Kidney (tissue), 13 donors: ENCODE measurements at regions not wholly inside any gene's neighbourhood (a gene's known extent, or its start where the extent isn't known, plus 50 kb on each side); places are given as distances from the start of the nearest gene placed in this dataset.

Source experiments
- DNase-seq, 5 donors: peaks; one replicate each; pipeline ENCODE4 v3.0.0-alpha.2; 2013 to 2020
- FAIRE-seq: peaks from 2 replicates; lab custom pipeline; 2012; peaks lifted over from hg19 to GRCh38; lab: Jason Lieb, UNC
- H3K27ac ChIP-seq, 2 donors: one replicate each; pipeline ENCODE4 v1.7.0; 2013; ENCODE audit warnings: low read depth in 2 of 2, low read length in 2 of 2, inconsistent platforms in 1 of 2
- H3K27me3 ChIP-seq: one replicate; pipeline ENCODE4 v1.7.1; 2013; ENCODE audit warnings: low read length, inconsistent platforms; ENCODE audit not compliant: control insufficient read depth, insufficient read depth
- H3K36me3 ChIP-seq, 3 donors: one replicate each; pipeline versions ENCODE4 v1.7.0 to v1.7.1; 2013; ENCODE audit warnings: low read length in 3 of 3, control low read depth in 1 of 3, inconsistent platforms in 1 of 3; ENCODE audit not compliant: insufficient read depth in 3 of 3, control insufficient read depth in 2 of 3
- H3K4me1 ChIP-seq, 3 donors: one replicate each; pipeline versions ENCODE4 v1.7.0 to v1.7.1; 2013; ENCODE audit warnings: low read length in 3 of 3, inconsistent platforms in 1 of 3, low read depth in 1 of 3; ENCODE audit not compliant: control insufficient read depth in 2 of 3, insufficient read depth in 2 of 3
- H3K4me3 ChIP-seq, 3 donors: one replicate each; pipeline versions ENCODE4 v1.7.0 to v1.8.1; 2013; ENCODE audit warnings: low read length in 3 of 3, control low read depth in 1 of 3, inconsistent platforms in 1 of 3
- H3K9ac ChIP-seq, 3 donors: one replicate each; pipeline versions ENCODE4 v1.7.0 to v1.7.1; 2013; ENCODE audit warnings: low read length in 3 of 3, control low read depth in 1 of 3, inconsistent platforms in 1 of 3
- H3K9me3 ChIP-seq, 3 donors: one replicate each; pipeline versions ENCODE4 v1.7.0 to v1.7.1; 2013; ENCODE audit warnings: low read length in 3 of 3, control low read depth in 1 of 3, inconsistent platforms in 1 of 3; ENCODE audit not compliant: control insufficient read depth in 2 of 3, insufficient read depth in 1 of 3
- intact Hi-C: fragments of 100-400 bp; cut with DNase I; formaldehyde crosslinking; loops from one replicate; pipeline ENCODE4 v1.11.1; 2022
- TF ChIP-seq, protein P1 (sequence below): IDR thresholded peaks from 3 replicates; pipeline ENCODE4 v1.5.1; 2012; ENCODE audit warnings: mild to moderate bottlenecking, moderate library complexity, borderline replicate concordance; ENCODE audit not compliant: insufficient read depth; ENCODE audit errors: extremely low read depth
- donor health status: control.
- donor health status: control.
- donor health status: control.
- donor health status: control.
- donor health status: control.
- donor health status: DM: yes; HTN: yes; CAD: no.
- donor health status: Normal renal cell carcinoma (clear cell type).

DNA sequence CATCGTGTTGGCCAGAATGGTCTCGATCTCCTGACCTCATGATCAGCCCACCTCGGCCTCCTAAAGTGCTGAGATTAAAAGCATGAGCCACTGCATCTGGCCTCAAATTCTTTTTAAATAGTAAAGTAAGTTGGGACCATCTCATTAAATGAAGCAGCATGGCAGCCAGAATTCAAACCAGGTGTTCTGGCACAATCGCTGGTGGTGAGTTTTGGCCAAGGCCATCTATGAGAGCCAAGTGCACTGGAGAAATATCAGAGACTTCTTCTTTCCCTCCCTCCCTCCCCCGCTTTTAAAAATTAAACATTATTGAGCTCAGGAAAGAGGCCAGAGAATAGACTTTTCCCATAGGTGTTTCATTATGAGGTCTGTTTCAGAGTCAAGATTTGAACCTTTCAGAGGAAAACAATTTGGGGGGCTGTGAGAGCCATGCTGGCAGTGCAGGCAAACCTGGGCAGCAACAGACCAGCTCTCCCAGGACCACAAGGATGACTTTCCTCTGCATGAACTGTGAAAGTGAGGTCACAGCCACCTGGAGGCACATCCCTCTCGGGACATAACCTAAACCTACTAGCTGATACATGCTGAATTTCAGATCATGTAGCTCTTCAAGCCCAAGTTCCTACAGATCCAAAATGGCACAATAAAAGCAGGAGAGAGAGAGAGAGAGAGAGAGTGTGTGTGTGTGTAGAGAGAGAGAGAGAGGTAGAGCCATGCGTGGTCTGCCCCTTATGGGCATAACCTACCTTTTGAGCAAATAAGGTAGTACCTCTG, 94.6 kb upstream of the DMRT1 start:
- Histone ChIP-seq H3K9me3 (no peaks in the 10 kb centered on the region), H3K36me3 (peaks cover 2 to 40% (median 20%) of the 10 kb centered on the region in 3 donors), H3K4me1 (peaks cover 0 to 3% (median 0%) of the 10 kb centered on the region in 3 donors), H3K27me3 (no peaks in the 10 kb centered on the region), H3K4me3 (no peak overlapping the region), H3K9ac (no peak overlapping the region), H3K27ac (no peak overlapping the region)
- TF ChIP-seq, protein P1, sequence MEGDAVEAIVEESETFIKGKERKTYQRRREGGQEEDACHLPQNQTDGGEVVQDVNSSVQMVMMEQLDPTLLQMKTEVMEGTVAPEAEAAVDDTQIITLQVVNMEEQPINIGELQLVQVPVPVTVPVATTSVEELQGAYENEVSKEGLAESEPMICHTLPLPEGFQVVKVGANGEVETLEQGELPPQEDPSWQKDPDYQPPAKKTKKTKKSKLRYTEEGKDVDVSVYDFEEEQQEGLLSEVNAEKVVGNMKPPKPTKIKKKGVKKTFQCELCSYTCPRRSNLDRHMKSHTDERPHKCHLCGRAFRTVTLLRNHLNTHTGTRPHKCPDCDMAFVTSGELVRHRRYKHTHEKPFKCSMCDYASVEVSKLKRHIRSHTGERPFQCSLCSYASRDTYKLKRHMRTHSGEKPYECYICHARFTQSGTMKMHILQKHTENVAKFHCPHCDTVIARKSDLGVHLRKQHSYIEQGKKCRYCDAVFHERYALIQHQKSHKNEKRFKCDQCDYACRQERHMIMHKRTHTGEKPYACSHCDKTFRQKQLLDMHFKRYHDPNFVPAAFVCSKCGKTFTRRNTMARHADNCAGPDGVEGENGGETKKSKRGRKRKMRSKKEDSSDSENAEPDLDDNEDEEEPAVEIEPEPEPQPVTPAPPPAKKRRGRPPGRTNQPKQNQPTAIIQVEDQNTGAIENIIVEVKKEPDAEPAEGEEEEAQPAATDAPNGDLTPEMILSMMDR: no peak
- no peak for FAIRE-seq
- intact Hi-C loops: no loop called here
- no peak for DNase-seq

DNA sequence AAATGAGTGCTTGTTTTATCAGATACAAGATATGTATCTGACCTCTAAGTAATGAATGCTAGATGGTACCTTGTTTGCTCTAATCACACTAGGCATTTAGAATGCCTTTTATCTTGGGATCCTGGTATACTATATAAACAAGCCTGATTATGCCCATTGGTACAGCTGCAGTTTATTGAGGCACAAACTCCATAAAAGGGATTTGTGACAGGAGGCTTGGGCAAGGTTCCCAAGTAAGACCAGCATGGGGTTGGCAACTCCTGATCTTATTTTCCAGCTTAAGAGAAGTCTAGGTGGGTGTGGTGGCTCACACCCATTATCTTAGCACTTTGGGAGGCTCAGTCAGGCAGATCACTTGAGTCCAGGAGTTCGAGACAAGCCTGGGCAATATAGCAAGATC, 93.9 kb upstream of the DMRT1 start:
- TF ChIP-seq, protein P1: no peak
- DNase-seq: no peak
- Histone ChIP-seq H3K27ac (no peak overlapping the region), H3K36me3 (peaks cover 2 to 34% (median 14%) of the 10 kb centered on the region in 3 donors), H3K27me3 (no peaks in the 10 kb centered on the region), H3K9me3 (no peaks in the 10 kb centered on the region), H3K9ac (no peak overlapping the region), H3K4me3 (no peak overlapping the region), H3K4me1 (peaks cover 0 to 3% (median 0%) of the 10 kb centered on the region in 3 donors)
- FAIRE-seq: no peak
- intact Hi-C loops: no loop called here

DNA sequence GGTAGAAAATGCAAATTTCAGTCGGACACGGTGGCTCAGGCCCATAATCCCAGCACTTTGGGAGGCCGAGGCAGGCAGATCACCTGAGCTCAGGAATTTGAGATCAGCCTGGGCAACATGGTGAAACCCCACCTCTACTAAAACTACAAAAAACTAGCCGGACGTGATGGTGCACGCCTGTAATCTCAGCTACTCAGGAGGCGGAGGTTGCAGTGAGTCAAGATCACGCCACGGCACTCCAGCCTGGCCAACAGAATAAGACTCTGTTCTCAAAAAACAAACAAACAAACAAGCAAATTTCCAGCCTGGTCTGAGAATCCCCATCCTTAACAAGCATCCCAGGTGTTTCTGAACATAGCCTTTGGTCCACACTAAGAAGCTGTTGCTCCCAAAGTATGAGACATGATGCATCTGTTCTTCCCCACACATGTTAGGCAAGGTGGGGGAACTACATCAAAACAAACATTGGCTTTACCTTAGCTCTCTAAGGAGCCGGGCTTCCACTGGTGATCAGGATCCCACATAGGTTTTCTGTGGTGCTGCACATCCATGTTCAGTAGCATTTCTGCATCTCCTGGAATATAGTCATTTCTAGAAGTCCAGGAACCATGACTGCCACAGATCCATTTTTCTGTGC, 92.5 kb upstream of the DMRT1 start:
- TF ChIP-seq, protein P1: no peak
- Histone ChIP-seq H3K27me3 (no peaks in the 10 kb centered on the region), H3K36me3 (peaks cover 2 to 24% (median 8%) of the 10 kb centered on the region in 3 donors), H3K9ac (no peak overlapping the region), H3K4me3 (no peak overlapping the region), H3K27ac (no peak overlapping the region), H3K4me1 (peaks cover 0 to 3% (median 0%) of the 10 kb centered on the region in 3 donors), H3K9me3 (no peaks in the 10 kb centered on the region)
- intact Hi-C loops: no loop called here
- FAIRE-seq (no peak), DNase-seq (no peak)
